ENCODE measurements at regions not wholly inside any gene's neighbourhood (a gene's known extent, or its start where the extent isn't known, plus 50 kb on each side); places are given as distances from the start of the nearest gene placed in this dataset.

- no peak for TF ChIP-seq MAX (IDR thresholded peaks at IDR 0.05; ENCODE audit: low read depth, low read length)
- no peak for TF ChIP-seq CTCF (IDR thresholded peaks at IDR 0.05; ENCODE audit: low read depth, low read length)
- TF ChIP-seq POLR2A (IDR thresholded peaks at IDR 0.05; ENCODE audit: extremely low read depth, insufficient read length), result no peak
These were observed 601.4 kb downstream of the GABRG2 start for GRCh38 chr5:162668926-162669325.

Measured in NB4 (cell line).